GM10266 (cell line): ENCODE measurements at regions not wholly inside any gene's neighbourhood (a gene's known extent, or its start where the extent isn't known, plus 50 kb on each side); places are given as distances from the start of the nearest gene placed in this dataset.

ENCODE experiments used
- DNase-seq: peaks from one replicate; pipeline ENCODE4 v3.0.0; 2012; ENCODE audit errors: extremely low spot score
- CTCF ChIP-seq: IDR thresholded peaks from 2 replicates; pipeline ENCODE4 v1.5.1; 2012; ENCODE audit warnings: mild to moderate bottlenecking, low read depth; ENCODE audit not compliant: control insufficient read depth, insufficient read depth; ENCODE audit errors: missing control alignments

DNA sequence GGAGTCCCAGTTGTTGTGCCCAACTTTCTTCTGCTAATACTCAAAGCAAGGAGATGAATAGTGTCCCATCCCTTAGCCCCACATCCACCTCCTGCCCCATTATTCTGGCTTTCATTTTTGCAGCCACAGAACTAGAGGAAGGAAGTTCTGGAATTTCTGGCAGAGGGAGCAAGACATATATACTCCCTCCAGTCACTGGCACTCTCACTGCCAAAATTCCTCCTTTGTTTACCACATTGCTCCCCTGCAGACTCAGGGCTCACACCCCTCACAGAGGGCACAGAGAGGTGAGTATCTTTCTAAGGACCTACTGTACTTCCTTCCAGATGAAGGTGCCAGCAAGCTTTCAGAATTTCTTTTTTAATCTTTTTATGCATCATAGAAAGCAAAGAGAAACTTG lies 168.0 kb upstream of the ID4 start:
- TF ChIP-seq CTCF, result no peak
- no peak for DNase-seq

DNA sequence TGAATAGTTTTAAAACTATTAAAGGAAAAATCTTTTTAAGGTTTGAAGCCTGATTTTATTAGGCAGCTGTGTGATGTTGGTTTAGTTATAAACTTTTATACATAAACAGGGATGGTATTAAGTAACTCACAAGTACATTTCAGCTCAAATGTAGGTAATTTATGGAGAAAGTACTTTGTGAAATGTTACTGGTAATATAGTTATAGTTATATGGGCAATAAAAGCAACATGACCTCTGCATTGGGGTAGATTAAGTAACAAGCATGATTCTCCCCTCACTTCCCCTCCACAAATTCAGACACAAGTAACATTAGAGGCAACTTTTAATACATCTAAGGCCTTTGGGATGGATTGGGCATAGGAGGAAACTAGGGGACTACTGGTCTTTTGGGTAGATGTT lies 154.3 kb upstream of the ID4 start:
- no peak for TF ChIP-seq CTCF
- no peak for DNase-seq

- TF ChIP-seq CTCF, result no peak
- no peak for DNase-seq
Measured at GRCh38 chr6:19690325-19691075, 146.7 kb upstream of the ID4 start.

DNA sequence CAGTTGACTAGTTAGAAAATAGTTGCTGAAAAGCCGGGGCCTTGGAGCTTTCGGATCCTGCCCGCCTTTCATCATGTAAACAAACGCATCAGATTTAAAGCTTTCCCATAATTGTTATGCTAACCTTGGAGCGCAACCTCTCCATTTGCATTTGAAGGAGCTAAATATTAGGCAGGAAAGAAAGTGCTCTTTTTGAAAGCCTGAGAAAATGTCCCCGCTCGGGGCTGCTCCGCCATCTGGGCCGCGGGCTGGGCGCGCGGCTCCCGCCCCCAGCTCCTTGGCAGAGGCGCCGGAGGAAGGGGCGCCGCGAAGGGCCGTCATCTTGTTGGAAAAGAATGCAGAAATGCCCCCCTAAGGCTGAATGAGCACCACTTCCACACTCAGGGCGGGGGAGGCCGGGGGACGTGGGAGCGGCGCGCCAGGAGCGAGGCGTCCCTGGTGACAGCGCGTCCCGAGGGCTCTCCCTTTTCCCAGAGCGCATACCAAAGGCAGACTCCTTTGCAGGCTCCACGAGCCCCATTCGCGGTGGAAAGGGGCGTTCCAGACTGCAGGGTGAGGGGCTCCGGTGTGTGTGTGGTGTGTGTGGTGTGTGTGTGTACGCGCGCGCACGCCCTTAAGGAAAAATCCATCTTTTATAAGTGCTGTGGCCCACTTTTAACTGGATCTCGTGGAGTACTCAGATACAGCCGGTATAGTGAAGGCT lies 145.6 kb upstream of the ID4 start:
- DNase-seq, result no peak
- TF ChIP-seq CTCF, result no peak

GRCh38 chr6:19692506-19693298 lies 144.5 kb upstream of the ID4 start:
- no peak for DNase-seq
- no peak for TF ChIP-seq CTCF

DNA sequence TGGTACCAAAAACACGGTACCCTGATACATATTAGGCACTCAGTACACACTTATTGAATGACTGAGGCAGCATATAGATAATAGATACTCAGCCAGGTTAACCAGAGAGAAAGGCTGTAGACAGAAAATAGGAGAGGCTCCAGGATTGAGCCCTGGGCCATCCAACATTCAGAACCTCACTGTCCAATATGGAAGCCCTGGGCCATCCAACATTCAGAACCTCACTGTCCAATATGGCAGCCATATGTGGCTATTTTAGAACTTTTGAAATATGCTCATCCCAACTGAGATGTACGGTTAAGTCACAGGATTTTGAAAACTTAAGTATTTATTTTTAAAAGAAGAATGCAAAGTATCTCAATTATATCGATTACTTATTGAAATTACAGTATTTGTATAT lies 142.5 kb upstream of the ID4 start:
- TF ChIP-seq CTCF, result no peak
- DNase-seq, result no peak
